HCT116 (cell line): ENCODE measurements at regions not wholly inside any gene's neighbourhood (a gene's known extent, or its start where the extent isn't known, plus 50 kb on each side); places are given as distances from the start of the nearest gene placed in this dataset.

Experiments used
- ATAC-seq: fragments of 200-7000 bp; cut with Tn5 transposase; 2 replicates; pipeline ENCODE4 v1.9.1; 2020; ENCODE audit warnings: mild to moderate bottlenecking, moderate library complexity
- BruUV-seq: library from RNA; stranded (reverse); fragments of 400-500 nt; replicated peaks from 2 replicates; lab custom pipeline; 2021; lab: Mats Ljungman, UMichigan
- CTCF ChIA-PET: fragments of 300-600 bp; sonication (Branson Sonifier 250); formaldehyde crosslinking; loops from one replicate; lab custom pipeline; 2021; ENCODE audit warnings: antibody characterized with exemption; lab: Charles Lee
- POLR2A ChIA-PET: fragments of 300-600, 350-600 bp; sonication (Branson Sonifier 250); formaldehyde crosslinking; loops from one replicate; lab custom pipeline; 2021; ENCODE audit warnings: antibody characterized with exemption; lab: Charles Lee
- RAD21 ChIA-PET, 2 experiments: fragments of 300-600 bp; sonication (Branson Sonifier 250); formaldehyde crosslinking; loops; one replicate each; lab custom pipeline; 2023; ENCODE audit warnings: low total read pairs in 2 of 2; ENCODE audit not compliant: uncharacterized antibody in 2 of 2, unreplicated experiment in 2 of 2, low non-redundant PET in 1 of 2; lab: Charles Lee
- DNase-seq: peaks from one replicate; pipeline ENCODE4 v3.0.0-alpha.2; 2010; ENCODE audit warnings: low read depth, low spot score
- H2AFZ ChIP-seq: fragments of 200-600 bp; shearing (Covaris generic), sonication (generic); 2 replicates; pipeline ENCODE4 v1.6.1; 2017; ENCODE audit warnings: low read depth, mixed run types, mixed read lengths, antibody characterized with exemption, low read length; ENCODE audit not compliant: poor library complexity, severe bottlenecking
- H3K27ac ChIP-seq: 2 replicates; pipeline ENCODE4 v1.5.1; 2012; ENCODE audit warnings: low read depth, low read length
- H3K27me3 ChIP-seq: fragments of 200-600 bp; sonication (generic); 2 replicates; pipeline ENCODE4 v1.6.1; 2016; ENCODE audit warnings: mixed run types, low read length, mixed read lengths; ENCODE audit not compliant: insufficient read depth
- H3K36me3 ChIP-seq, 2 experiments: fragments of 200-500 bp in 1 of 2; fragments of 200-600 bp in 1 of 2; sonication (Bioruptor generic) in 1 of 2; sonication (generic) in 1 of 2; 2 replicates each; pipeline versions ENCODE4 v1.5.1 to v1.6.1; 2014 to 2016; ENCODE audit warnings: low read length in 2 of 2, inconsistent platforms in 1 of 2, mixed read lengths in 1 of 2, mixed run types in 1 of 2; ENCODE audit not compliant: insufficient read depth in 2 of 2, control insufficient read depth in 1 of 2
- H3K4me1 ChIP-seq, 2 experiments: fragments of 200-600 bp in 1 of 2; sonication (generic) in 1 of 2; 2 replicates each; pipeline versions ENCODE4 v1.5.1 to v1.6.1; 2012 to 2017; ENCODE audit warnings: low read length in 2 of 2, inconsistent platforms in 1 of 2, mild to moderate bottlenecking in 1 of 2, mixed read lengths in 1 of 2, mixed run types in 1 of 2, moderate library complexity in 1 of 2; ENCODE audit not compliant: insufficient read depth in 2 of 2, control insufficient read depth in 1 of 2
- H3K4me2 ChIP-seq: fragments of 200-600 bp; sonication (generic); 2 replicates; pipeline ENCODE4 v1.6.1; 2017; ENCODE audit warnings: mixed run types, low read length, mixed read lengths
- H3K4me3 ChIP-seq, 2 experiments: fragments of 200-600 bp in 1 of 2; sonication (generic) in 1 of 2; replicated peaks in 1 of 2; 2 replicates each; pipeline ENCODE4 v1.5.1; 2011 to 2016; ENCODE audit warnings: low read length in 2 of 2, control low read depth in 1 of 2, low read depth in 1 of 2, mild to moderate bottlenecking in 1 of 2, mixed read lengths in 1 of 2, mixed run types in 1 of 2
- H3K79me2 ChIP-seq: fragments of 200-600 bp; sonication (generic); 2 replicates; pipeline ENCODE4 v1.6.1; 2017; ENCODE audit warnings: mild to moderate bottlenecking, mixed run types, low read length, moderate library complexity, mixed read lengths; ENCODE audit not compliant: insufficient read depth
- H3K9ac ChIP-seq: fragments of 200-600 bp; sonication (generic); 2 replicates; pipeline ENCODE4 v1.6.1; 2016; ENCODE audit warnings: low read length, mixed read lengths
- H3K9me2 ChIP-seq: fragments of 200-600 bp; sonication (generic), shearing (Covaris generic); 2 replicates; pipeline ENCODE4 v1.6.1; 2017; ENCODE audit warnings: mixed run types, mild to moderate bottlenecking, moderate library complexity; ENCODE audit not compliant: insufficient read depth
- H3K9me3 ChIP-seq, 2 experiments: fragments of 200-500 bp in 1 of 2; fragments of 200-600 bp in 1 of 2; sonication (Bioruptor generic) in 1 of 2; sonication (generic) in 1 of 2; 2 replicates each; pipeline ENCODE4 v1.6.1; 2014 to 2017; ENCODE audit warnings: low read length in 2 of 2, mixed read lengths in 2 of 2, inconsistent platforms in 1 of 2, low read depth in 1 of 2, mild to moderate bottlenecking in 1 of 2, mixed run types in 1 of 2, moderate library complexity in 1 of 2; ENCODE audit not compliant: control insufficient read depth in 1 of 2, insufficient read depth in 1 of 2
- H4K20me1 ChIP-seq: fragments of 200-600 bp; sonication (generic), shearing (Covaris generic); 2 replicates; pipeline ENCODE4 v1.6.1; 2017; ENCODE audit warnings: mixed run types, mild to moderate bottlenecking, moderate library complexity; ENCODE audit not compliant: insufficient read depth
- ATF3 ChIP-seq: IDR thresholded peaks from 2 replicates; pipeline ENCODE4 v1.6.1; 2012
- CBX3 ChIP-seq: IDR thresholded peaks from 2 replicates; pipeline ENCODE4 v1.6.1; 2012; ENCODE audit warnings: low read depth
- CEBPB ChIP-seq: IDR thresholded peaks from 2 replicates; pipeline ENCODE4 v1.6.1; 2012; ENCODE audit warnings: low read depth
- CTCF ChIP-seq, 3 experiments: fragments of 200-600 bp in 1 of 3; sonication (generic) in 1 of 3; IDR thresholded peaks in 2 of 3; conservative IDR thresholded peaks in 1 of 3; 2 replicates each; pipeline ENCODE4 v1.5.1; 2012 to 2017; ENCODE audit warnings: low read depth in 2 of 3, low read length in 2 of 3, antibody characterized with exemption in 1 of 3, borderline replicate concordance in 1 of 3, control low read depth in 1 of 3, mild to moderate bottlenecking in 1 of 3, mixed read lengths in 1 of 3, mixed run types in 1 of 3, moderate library complexity in 1 of 3; ENCODE audit not compliant: insufficient read depth in 1 of 3
- EZH2phosphoT487 ChIP-seq: fragments of 200-600 bp; IDR thresholded peaks from 2 replicates; pipeline ENCODE4 v1.6.1; 2018; ENCODE audit warnings: antibody characterized with exemption, borderline replicate concordance
- FOSL1 ChIP-seq: IDR thresholded peaks from 2 replicates; pipeline ENCODE4 v1.6.1; 2012; ENCODE audit warnings: low read depth
- SIN3A ChIP-seq: IDR thresholded peaks from 2 replicates; pipeline ENCODE4 v1.6.1; 2012; ENCODE audit warnings: low read depth
- SP1 ChIP-seq: IDR thresholded peaks from 2 replicates; pipeline ENCODE4 v1.6.1; 2012; ENCODE audit warnings: low read depth
- SRF ChIP-seq: IDR thresholded peaks from 2 replicates; pipeline ENCODE4 v1.6.1; 2012; ENCODE audit warnings: low read depth
- ZFX ChIP-seq: fragments of 450-650 bp; IDR thresholded peaks from 2 replicates; pipeline ENCODE4 v1.6.1; 2017
- intact Hi-C: fragments of 100-400 bp; cut with micrococcal nuclease; formaldehyde crosslinking; loops from 2 replicates; pipeline ENCODE4 v1.10.0; 2022

- H3K27ac ChIP-seq: no peak overlapping the region
- no peaks in the 10 kb centered on the region for H3K9me3 ChIP-seq
- H4K20me1 ChIP-seq: no peaks in the 10 kb centered on the region
- TF ChIP-seq EZH2phosphoT487 (no peak), SRF (no peak), SIN3A (no peak), FOSL1 (no peak), SP1 (no peak), ZFX (no peak), CEBPB (no peak), CBX3 (no peak), ATF3 (no peak), CTCF (IDR thresholded peaks at IDR 0.05 in 2 of 3, conservative IDR thresholded peaks at IDR 0.05 in 1 of 3; ENCODE audit: borderline replicate concordance in 1 of 3, insufficient read depth in 1 of 3, low read depth in 2 of 3, low read length in 2 of 3) (no peak)
- RAD21 ChIA-PET: no interaction called here
- H3K36me3 ChIP-seq: no peaks in the 10 kb centered on the region
- H3K9me2 ChIP-seq: no peaks in the 10 kb centered on the region
- DNase-seq: no peak
- POLR2A ChIA-PET: no interaction called here
- intact Hi-C loops: no loop called here
- no peak overlapping the region for H2AFZ ChIP-seq
- ATAC-seq: no peak
- H3K4me2 ChIP-seq: no peak overlapping the region
- H3K9ac ChIP-seq: no peak overlapping the region
- peaks cover 4 to 8% of the 10 kb centered on the region in 2 experiments; a peak in 3 of 4 replicates for H3K4me1 ChIP-seq
- CTCF ChIA-PET: no interaction called here
- no TSS peak for BruUV-seq
- H3K27me3 ChIP-seq: no peaks in the 10 kb centered on the region
- no peaks in the 10 kb centered on the region for H3K79me2 ChIP-seq
- H3K4me3 ChIP-seq: no peak overlapping the region
Measured at GRCh38 chr1:25064465-25065240, 134.6 kb upstream of the RUNX3 start.
